Right lobe of liver (tissue), 6 donors: ENCODE measurements at regions not wholly inside any gene's neighbourhood (a gene's known extent, or its start where the extent isn't known, plus 50 kb on each side); places are given as distances from the start of the nearest gene placed in this dataset.
"Not testable (repeated sequence)": the region's sequence is repeated elsewhere in the genome, so short reads cannot be mapped to it uniquely, and the experiment has no call there.

ENCODE experiments used
- ATAC-seq, 4 donors: fragments of 200-7000 bp; cut with Tn5 transposase; one replicate each; pipeline ENCODE4 v1.9.1; 2020; ENCODE audit warnings: mild to moderate bottlenecking in 4 of 4, moderate library complexity in 4 of 4
- DNase-seq, 3 donors: peaks; one replicate each; pipeline ENCODE4 v3.0.0-alpha.2; 2020
- H3K27ac ChIP-seq, 3 donors: fragments of 200-600 bp; one replicate each; pipeline ENCODE4 v1.8.0; 2022
- H3K27me3 ChIP-seq, 2 donors: fragments of 200-600 bp; one replicate each; pipeline ENCODE4 v1.8.0; 2022
- H3K36me3 ChIP-seq, 4 donors: fragments of 200-600 bp; sonication (generic) in 1 of 4; one replicate each; pipeline versions ENCODE4 v1.5.1 to v1.8.0; 2017 to 2022; ENCODE audit warnings: control low read depth in 1 of 4
- H3K4me1 ChIP-seq, 4 donors: fragments of 200-600 bp; sonication (generic) in 1 of 4; one replicate each; pipeline versions ENCODE4 v1.5.1 to v1.8.0; 2017 to 2022; ENCODE audit warnings: control low read depth in 1 of 4
- H3K4me3 ChIP-seq, 3 donors: fragments of 200-600 bp; one replicate each; pipeline ENCODE4 v1.8.0; 2022
- H3K9me3 ChIP-seq, 4 donors: fragments of 200-600 bp; sonication (generic) in 1 of 4; one replicate each; pipeline versions ENCODE4 v1.5.1 to v1.8.0; 2017 to 2022; ENCODE audit warnings: control low read depth in 1 of 4
- POLR2A ChIP-seq: fragments of 450-650 bp; IDR thresholded peaks from one replicate; pipeline ENCODE4 v1.6.1; 2017; ENCODE audit warnings: antibody characterized with exemption, mild to moderate bottlenecking
- WGBS: methylation state at CpG from one replicate; pipeline ENCODE4 v1.1.6; 2018; ENCODE audit warnings: low coverage, low lambda C conversion rate; ENCODE audit not compliant: insufficient coverage; ENCODE audit errors: missing lambda C conversion rate; 5-methylcytosine and 5-hydroxymethylcytosine counted together
- intact Hi-C, 2 donors: fragments of 100-400 bp; cut with DNase I; formaldehyde crosslinking; loops; one replicate each; pipeline versions ENCODE4 v1.11.2 to v1.14.1; 2022
- TF ChIP-seq, protein P1 (sequence below), 4 donors: fragments of 200-600 bp in 3 of 4; fragments of 450-650 bp in 1 of 4; IDR thresholded peaks; one replicate each; pipeline versions ENCODE4 v1.5.1 to v1.8.0; 2016 to 2022; ENCODE audit warnings: antibody characterized with exemption in 4 of 4, mild to moderate bottlenecking in 2 of 4
- donor health status: DM: no; HTN: yes; CAD: no.
- donor health status: DM: no; HTN: no; CAD: no.
- donor health status: DM: no; HTN: no; CAD: no.
- donor health status: DM: no; HTN: yes; CAD: no.
- donor health status: DM: no; HTN: yes; CAD: no.

DNA sequence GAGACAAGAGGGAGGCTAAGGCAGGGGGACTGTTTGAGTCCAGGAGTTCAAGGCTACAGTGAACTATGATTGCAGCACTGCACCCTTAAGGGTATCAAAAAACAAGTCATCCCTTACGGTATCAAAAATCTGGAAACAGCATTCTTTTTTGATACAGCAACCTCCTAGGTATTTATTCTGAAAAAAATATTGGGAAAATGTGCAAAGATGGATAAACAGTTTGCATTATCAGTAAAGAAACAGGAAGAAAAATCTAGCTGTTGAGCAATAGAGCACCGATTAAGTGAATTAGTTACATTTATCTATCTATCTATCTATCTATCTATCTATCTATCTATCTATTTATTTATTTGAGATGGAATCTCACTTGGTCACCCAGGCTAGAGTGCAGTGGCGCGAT lies 56.7 kb upstream of the SCAF4 start:
- H3K36me3 ChIP-seq = no peaks in the 10 kb centered on the region
- TF ChIP-seq POLR2A = no peak
- TF ChIP-seq, protein P1, sequence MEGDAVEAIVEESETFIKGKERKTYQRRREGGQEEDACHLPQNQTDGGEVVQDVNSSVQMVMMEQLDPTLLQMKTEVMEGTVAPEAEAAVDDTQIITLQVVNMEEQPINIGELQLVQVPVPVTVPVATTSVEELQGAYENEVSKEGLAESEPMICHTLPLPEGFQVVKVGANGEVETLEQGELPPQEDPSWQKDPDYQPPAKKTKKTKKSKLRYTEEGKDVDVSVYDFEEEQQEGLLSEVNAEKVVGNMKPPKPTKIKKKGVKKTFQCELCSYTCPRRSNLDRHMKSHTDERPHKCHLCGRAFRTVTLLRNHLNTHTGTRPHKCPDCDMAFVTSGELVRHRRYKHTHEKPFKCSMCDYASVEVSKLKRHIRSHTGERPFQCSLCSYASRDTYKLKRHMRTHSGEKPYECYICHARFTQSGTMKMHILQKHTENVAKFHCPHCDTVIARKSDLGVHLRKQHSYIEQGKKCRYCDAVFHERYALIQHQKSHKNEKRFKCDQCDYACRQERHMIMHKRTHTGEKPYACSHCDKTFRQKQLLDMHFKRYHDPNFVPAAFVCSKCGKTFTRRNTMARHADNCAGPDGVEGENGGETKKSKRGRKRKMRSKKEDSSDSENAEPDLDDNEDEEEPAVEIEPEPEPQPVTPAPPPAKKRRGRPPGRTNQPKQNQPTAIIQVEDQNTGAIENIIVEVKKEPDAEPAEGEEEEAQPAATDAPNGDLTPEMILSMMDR (IDR thresholded peaks at IDR 0.05) = no peak
- intact Hi-C loops = loop anchor here (5.0 to 10.0 kb wide), 2 partner anchors 466 to 469 kb away; no protein-coding TSS in a partner anchor
- H3K9me3 ChIP-seq = no peaks in the 10 kb centered on the region
- H3K27ac ChIP-seq = no peak overlapping the region
- H3K4me1 ChIP-seq = no peaks in the 10 kb centered on the region
- no peak overlapping the region for H3K4me3 ChIP-seq
- 86% methylated on average over 4 of the region's 4 CpGs for WGBS
- no peaks in the 10 kb centered on the region for H3K27me3 ChIP-seq
- DNase-seq = no peak
- no peak for ATAC-seq

DNA sequence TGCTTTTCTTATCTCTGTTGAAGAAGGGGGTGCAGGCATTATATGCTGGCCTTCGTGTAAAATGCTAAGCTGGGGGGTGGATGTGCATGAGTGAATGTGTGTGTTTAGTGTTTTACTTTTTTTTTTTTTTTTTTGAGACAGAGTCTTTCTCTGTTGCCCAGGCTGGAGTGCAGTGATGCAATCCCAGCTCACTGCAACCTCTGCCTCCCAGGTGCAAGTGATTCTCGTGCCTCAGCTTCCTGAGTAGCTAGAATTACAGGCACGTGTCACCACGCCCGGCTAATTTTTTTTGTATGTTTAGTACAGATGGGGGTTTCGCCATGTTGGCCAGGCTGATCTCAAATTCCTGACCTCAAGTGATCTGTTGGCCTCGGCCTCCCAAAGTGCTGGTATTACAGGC lies 55.8 kb upstream of the SCAF4 start:
- not testable (repeated sequence) for H3K27ac ChIP-seq, DNase-seq, H3K36me3 ChIP-seq, ATAC-seq, H3K9me3 ChIP-seq, H3K4me1 ChIP-seq, H3K27me3 ChIP-seq, H3K4me3 ChIP-seq
- intact Hi-C loops = loop anchor here (5.0 to 10.0 kb wide), 2 partner anchors 467 to 470 kb away; no protein-coding TSS in a partner anchor
- WGBS = 71% methylated on average over 3 of the region's 7 CpGs

DNA sequence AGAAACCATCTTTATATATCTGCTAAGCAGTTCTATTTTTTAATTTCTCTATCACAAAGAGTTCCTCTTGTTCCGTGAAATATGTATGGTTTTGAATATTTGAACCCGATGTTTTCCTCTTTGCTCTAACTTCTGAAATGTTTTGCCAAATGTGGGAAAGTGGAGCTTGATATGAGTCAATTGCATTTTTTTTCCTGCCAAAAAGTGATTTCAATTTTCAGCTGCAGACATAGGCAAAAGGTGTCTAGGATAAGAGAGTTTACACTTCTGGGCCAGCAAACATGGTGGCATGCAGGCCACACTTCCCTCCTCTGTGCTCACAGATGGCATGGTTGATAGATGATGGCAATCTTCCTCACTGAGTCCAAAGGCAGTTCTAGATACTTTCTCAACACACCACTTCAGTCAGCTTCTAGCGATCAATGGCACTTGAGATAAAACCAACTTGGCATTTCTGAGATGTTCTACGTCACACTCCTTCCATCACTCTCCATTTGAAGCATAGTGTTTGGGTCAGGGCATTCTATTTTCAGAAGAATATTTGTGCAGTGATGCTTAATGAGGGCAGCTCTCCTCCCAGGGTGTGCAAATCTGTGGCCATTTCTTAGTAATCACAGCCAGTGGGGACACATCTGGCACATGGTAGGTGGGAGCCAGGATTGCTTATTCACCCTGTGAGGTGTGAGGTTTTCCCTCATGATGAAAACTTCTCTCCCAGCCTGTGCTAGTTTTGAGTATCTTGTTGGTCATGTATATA lies 54.4 kb upstream of the SCAF4 start:
- 57% methylated on average over 4 of the region's 4 CpGs for WGBS
- no peaks in the 10 kb centered on the region for H3K4me1 ChIP-seq
- no peaks in the 10 kb centered on the region for H3K27me3 ChIP-seq
- H3K27ac ChIP-seq = no peak overlapping the region
- ATAC-seq (no peak), DNase-seq (no peak)
- no peaks in the 10 kb centered on the region for H3K36me3 ChIP-seq
- intact Hi-C loops = loop anchor here (5.0 to 10.0 kb wide), 2 partner anchors 468 to 471 kb away; no protein-coding TSS in a partner anchor
- H3K9me3 ChIP-seq = no peaks in the 10 kb centered on the region
- H3K4me3 ChIP-seq = no peak overlapping the region
- TF ChIP-seq POLR2A = no peak
- TF ChIP-seq, protein P1 (IDR thresholded peaks at IDR 0.05) = no peak

DNA sequence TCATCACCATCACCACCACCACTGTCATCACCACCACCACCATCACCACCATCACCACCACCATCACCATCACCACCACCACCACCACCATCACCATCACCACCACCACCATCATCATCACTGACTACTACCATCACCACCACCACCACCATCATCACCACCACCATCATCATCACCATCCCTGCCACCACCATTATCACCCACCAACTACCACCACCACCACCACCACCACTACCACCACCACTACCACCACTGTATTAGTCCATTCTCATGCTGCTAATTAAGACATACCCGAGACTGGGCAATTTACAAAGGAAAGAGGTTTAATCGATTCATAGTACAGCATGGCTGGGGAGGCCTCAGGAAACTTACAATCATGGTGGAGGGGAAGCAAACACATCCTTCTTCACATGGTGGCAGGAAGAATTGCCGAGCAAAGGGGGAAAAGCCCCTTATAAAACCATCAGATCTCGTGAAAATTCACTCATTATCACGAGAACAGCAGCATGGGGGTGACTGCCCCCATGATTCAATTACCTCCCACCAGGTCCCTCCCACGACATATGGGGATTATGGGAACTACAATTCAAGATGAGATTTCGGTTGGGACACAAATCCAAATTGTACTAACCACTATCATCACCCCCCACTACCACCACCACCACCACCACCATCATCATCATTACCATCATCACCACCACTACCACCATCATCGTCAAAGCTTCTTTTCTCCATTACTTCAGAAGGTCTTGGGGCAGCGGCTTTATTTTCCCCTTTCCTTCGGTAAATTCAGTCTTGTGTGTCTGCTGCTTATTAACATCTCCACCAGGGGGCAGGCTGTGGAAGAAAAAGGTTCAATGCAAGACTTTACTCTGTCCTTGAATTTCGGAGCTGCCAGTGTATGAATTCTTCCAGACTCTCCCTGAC lies 53.6 kb upstream of the SCAF4 start:
- WGBS = 43% methylated on average over 10 of the region's 11 CpGs
- ATAC-seq (peak; percentile 67 to 77 (median 72)), DNase-seq (peak in 2 of 3 donors; percentile 32 to 63)
- H3K4me3 ChIP-seq, H3K27me3 ChIP-seq, H3K27ac ChIP-seq, H3K4me1 ChIP-seq, H3K9me3 ChIP-seq, H3K36me3 ChIP-seq: not testable (repeated sequence)
- intact Hi-C loops = loop anchor here (5.0 to 10.0 kb wide), 2 partner anchors 469 to 472 kb away; no protein-coding TSS in a partner anchor
- TF ChIP-seq, protein P1 (IDR thresholded peaks at IDR 0.05) = peak; percentile 61 to 75 (median 69)
